GM20000 (cell line): ENCODE measurements at regions not wholly inside any gene's neighbourhood (a gene's known extent, or its start where the extent isn't known, plus 50 kb on each side); places are given as distances from the start of the nearest gene placed in this dataset.

Source experiments
- DNase-seq: peaks from one replicate; pipeline ENCODE4 v3.0.0; 2012; ENCODE audit warnings: low spot score
- CTCF ChIP-seq: IDR thresholded peaks from 2 replicates; pipeline ENCODE4 v1.5.1; 2012; ENCODE audit warnings: mild to moderate bottlenecking, control low read depth; ENCODE audit errors: extremely low read depth, missing control alignments

DNA sequence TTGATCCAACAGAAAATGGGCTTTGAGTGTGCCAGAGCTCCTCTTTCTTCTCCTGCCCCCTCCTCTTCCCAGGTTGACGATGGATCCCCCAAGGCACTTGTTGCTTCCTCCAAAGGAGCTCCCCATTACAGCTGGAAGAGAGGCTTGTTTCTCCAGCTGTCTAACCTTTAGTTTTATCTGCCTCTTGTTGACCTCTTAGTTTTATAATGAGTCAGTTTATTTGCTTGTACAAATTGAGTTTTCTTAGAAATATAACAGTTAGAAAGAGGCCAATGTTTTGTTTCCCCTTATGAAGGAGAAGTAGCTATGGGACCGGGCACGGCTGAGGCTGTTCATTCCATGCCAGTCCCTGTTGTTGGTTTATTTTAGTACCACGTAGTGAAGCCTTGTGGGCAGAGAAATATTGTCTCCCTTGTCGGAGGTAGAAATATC is 158.2 kb downstream of the SPRY1 start:
- no peak for TF ChIP-seq CTCF
- no peak for DNase-seq

DNA sequence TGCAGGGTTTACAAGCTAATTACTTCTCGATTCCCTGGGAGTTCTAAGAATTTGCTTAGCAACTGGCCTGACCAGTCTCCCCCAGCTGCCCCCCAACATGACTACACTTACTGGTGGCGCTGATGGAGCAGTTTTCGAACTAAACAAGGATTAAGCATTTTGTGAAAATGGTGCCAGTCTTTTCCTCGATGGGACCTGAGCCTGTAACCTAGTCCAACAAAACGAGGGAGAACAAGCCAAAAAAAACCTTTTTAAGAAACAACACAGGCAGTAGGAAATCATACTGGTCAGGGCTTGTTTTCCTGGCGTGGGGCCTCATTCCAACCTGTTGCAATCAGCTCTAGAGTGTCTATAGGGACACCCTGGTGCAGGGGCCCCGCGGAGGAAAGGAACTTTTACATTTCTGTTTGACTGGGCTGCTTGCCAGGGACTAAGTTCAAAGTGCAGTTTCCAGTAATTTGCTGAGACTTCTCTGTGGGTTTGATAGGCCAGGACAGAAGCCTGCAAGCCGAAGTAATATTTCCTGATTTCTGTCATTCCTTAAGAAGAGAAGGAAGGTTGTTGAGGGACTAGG is 158.7 kb downstream of the SPRY1 start:
- no peak for DNase-seq
- TF ChIP-seq CTCF = no peak

DNA sequence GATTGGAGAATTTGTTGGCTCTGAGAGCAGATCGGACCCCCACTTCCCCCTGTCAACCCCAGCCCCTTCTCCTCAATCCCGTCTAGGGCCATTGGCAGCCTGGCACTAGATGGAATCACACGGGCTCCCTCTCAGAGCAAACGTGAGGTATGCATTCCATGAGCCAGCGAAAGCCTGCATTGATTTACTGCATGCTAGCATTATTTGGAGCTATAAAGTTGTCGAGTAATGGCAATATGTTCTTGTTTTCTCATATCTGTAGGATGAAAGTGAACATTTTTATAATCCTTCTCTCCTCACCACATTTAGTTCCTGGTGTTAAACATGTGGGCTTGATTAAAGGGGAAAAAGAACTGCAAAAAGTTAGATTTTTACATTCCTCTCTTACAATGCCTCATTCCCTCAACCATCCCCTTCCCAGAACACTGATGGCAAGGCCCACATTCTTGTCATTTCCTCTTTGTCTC is 159.2 kb downstream of the SPRY1 start:
- no peak for DNase-seq
- TF ChIP-seq CTCF = no peak

GRCh38 chr4:123556526-123556925 is 159.9 kb downstream of the SPRY1 start:
- no peak for TF ChIP-seq CTCF
- DNase-seq = no peak

GRCh38 chr4:123557857-123558536 is 161.4 kb downstream of the SPRY1 start:
- TF ChIP-seq CTCF = no peak
- no peak for DNase-seq

- no peak for DNase-seq
- TF ChIP-seq CTCF = no peak
Observed at GRCh38 chr4:123558865-123559264, 162.3 kb downstream of the SPRY1 start.

GRCh38 chr4:123559955-123560871 is 163.6 kb downstream of the SPRY1 start:
- TF ChIP-seq CTCF = no peak
- DNase-seq = no peak
